ENCODE measurements at regions not wholly inside any gene's neighbourhood (a gene's known extent, or its start where the extent isn't known, plus 50 kb on each side); places are given as distances from the start of the nearest gene placed in this dataset.

DNA sequence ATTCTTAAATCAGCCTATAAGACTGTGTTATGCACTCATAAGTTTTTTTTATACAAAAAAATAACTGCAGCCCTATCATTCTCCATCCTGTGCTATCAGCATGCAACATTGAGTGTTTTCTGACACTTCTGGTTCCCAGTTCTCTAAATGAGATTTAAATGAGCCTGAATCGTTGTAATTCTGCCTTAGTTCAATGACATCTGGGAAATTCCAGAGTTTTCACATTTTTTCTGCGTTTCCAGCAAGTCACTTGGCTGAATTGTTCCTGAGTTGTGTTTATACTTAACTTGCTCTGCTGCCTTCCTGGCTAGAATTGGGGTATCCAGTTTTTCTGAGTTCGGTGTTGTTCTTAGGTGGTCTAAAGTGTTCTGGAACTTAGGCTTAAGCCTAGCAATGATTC is 636.1 kb upstream of the FZD8 start:
- Histone ChIP-seq H2BK15ac (ENCODE audit: low read depth, low read length) (no peak overlapping the region), H3K4me2 (ENCODE audit: low read depth, low read length) (no peak overlapping the region), H2AK5ac (ENCODE audit: low read depth, low read length) (no peak overlapping the region), H3K27ac (ENCODE audit: insufficient read depth, low read length) (no peak overlapping the region), H2AK9ac (replicated peaks; ENCODE audit: low read depth, low read length, poor library complexity) (no peak overlapping the region), H4K8ac (ENCODE audit: low read depth in 2 of 2, low read length in 2 of 2) (no peak overlapping the region), H4K20me1 (ENCODE audit: insufficient read depth, low read length) (no peaks in the 10 kb centered on the region), H4K5ac (ENCODE audit: low read depth, low read length) (no peak overlapping the region), H3K9ac (ENCODE audit: low read depth, low read length) (no peak overlapping the region), H2BK5ac (ENCODE audit: low read depth, low read length, poor library complexity, severe bottlenecking) (no peak overlapping the region), H3K4me3 (ENCODE audit: insufficient read depth, low read depth, low read length) (no peak overlapping the region), H3K4me1 (ENCODE audit: control insufficient read depth, insufficient read depth, low read length) (peaks cover 3% of the 10 kb centered on the region; the same call in 1 of the 2 replicates), H3K9me3 (ENCODE audit: control insufficient read depth, insufficient read depth, low read length) (no peaks in the 10 kb centered on the region; the same call in 1 of the 2 replicates), H3K36me3 (ENCODE audit: control insufficient read depth, insufficient read depth, low read length) (no peaks in the 10 kb centered on the region), H3K9me1 (ENCODE audit: insufficient read depth, low read length) (no peaks in the 10 kb centered on the region), H3K79me1 (ENCODE audit: low read depth in 1 of 2, low read length in 2 of 2) (no peaks in the 10 kb centered on the region), H3K4ac (ENCODE audit: low read depth, low read length) (no peak overlapping the region), H4K91ac (ENCODE audit: insufficient read depth, low read depth, low read length) (no peak overlapping the region), H2AFZ (replicated peaks; ENCODE audit: low read length, poor library complexity) (no peak overlapping the region), H3K18ac (ENCODE audit: low read depth, low read length) (no peak overlapping the region; the same call in 1 of the 2 replicates), H2BK120ac (ENCODE audit: low read depth, low read length) (no peak overlapping the region), H3K23ac (ENCODE audit: low read depth, low read length) (no peak overlapping the region), H3K14ac (replicated peaks; ENCODE audit: low read depth, low read length) (no peak overlapping the region), H2BK20ac (ENCODE audit: low read depth, low read length) (no peak overlapping the region), H3K56ac (ENCODE audit: extremely low read depth, insufficient read depth, low read length) (no peak overlapping the region), H3K27me3 (ENCODE audit: control insufficient read depth, insufficient read depth, low read length) (no peaks in the 10 kb centered on the region)
- DNase-seq (peak; percentile 25), ATAC-seq (ENCODE audit: low read depth) (no peak)
- dilution Hi-C loops (cut with HindIII; ENCODE audit: low sequenced_read_pairs, unreplicated experiment), result no loop called here
- in situ Hi-C loops (cut with MboI; ENCODE audit: low sequenced_read_pairs), result no loop called here
- WGBS, 2 experiments (ENCODE audit: extremely low coverage in 2 of 2, insufficient read length in 1 of 2), result 50% methylated on average over 1 of the region's 3 CpGs; no CpG with 5 or more reads in 1 of the 2 experiments
- no peak for TF ChIP-seq RCOR1 (IDR thresholded peaks at IDR 0.05; ENCODE audit: insufficient replicate concordance, low read length)
- no peak for TF ChIP-seq MAFK (IDR thresholded peaks at IDR 0.05; ENCODE audit: low read depth, low read length)
- TF ChIP-seq, protein P1, sequence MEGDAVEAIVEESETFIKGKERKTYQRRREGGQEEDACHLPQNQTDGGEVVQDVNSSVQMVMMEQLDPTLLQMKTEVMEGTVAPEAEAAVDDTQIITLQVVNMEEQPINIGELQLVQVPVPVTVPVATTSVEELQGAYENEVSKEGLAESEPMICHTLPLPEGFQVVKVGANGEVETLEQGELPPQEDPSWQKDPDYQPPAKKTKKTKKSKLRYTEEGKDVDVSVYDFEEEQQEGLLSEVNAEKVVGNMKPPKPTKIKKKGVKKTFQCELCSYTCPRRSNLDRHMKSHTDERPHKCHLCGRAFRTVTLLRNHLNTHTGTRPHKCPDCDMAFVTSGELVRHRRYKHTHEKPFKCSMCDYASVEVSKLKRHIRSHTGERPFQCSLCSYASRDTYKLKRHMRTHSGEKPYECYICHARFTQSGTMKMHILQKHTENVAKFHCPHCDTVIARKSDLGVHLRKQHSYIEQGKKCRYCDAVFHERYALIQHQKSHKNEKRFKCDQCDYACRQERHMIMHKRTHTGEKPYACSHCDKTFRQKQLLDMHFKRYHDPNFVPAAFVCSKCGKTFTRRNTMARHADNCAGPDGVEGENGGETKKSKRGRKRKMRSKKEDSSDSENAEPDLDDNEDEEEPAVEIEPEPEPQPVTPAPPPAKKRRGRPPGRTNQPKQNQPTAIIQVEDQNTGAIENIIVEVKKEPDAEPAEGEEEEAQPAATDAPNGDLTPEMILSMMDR (conservative IDR thresholded peaks at IDR 0.05; ENCODE audit: low read depth, low read length), result no peak
- TF ChIP-seq, protein P2, sequence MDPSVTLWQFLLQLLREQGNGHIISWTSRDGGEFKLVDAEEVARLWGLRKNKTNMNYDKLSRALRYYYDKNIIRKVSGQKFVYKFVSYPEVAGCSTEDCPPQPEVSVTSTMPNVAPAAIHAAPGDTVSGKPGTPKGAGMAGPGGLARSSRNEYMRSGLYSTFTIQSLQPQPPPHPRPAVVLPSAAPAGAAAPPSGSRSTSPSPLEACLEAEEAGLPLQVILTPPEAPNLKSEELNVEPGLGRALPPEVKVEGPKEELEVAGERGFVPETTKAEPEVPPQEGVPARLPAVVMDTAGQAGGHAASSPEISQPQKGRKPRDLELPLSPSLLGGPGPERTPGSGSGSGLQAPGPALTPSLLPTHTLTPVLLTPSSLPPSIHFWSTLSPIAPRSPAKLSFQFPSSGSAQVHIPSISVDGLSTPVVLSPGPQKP (IDR thresholded peaks at IDR 0.05; ENCODE audit: borderline replicate concordance, low read depth, low read length), result no peak
- no peak for TF ChIP-seq POLR2A (IDR thresholded peaks at IDR 0.05; ENCODE audit: low read depth, low read length)
- no peak for TF ChIP-seq RFX5 (IDR thresholded peaks at IDR 0.05; ENCODE audit: low read depth, low read length)
- TF ChIP-seq USF2 (IDR thresholded peaks at IDR 0.05; ENCODE audit: low read depth, low read length), result no peak
- TF ChIP-seq FOS (IDR thresholded peaks at IDR 0.05; ENCODE audit: low read depth, low read length), result no peak
- TF ChIP-seq NFE2L2 (IDR thresholded peaks at IDR 0.05; ENCODE audit: low read depth, low read length), result no peak
- ChIA-PET POLR2A (ENCODE audit: unreplicated experiment) (no interaction called here), CTCF (no interaction called here)
- no TSS peak for BruUV-seq (replicated peaks)
- intact Hi-C loops (cut with micrococcal nuclease), result no loop called here

All from IMR-90 (cell line).